Endothelial cell of umbilical vein (primary cell): ENCODE measurements at regions not wholly inside any gene's neighbourhood (a gene's known extent, or its start where the extent isn't known, plus 50 kb on each side); places are given as distances from the start of the nearest gene placed in this dataset.

Experiments used
- BruUV-seq: library from RNA; stranded (reverse); fragments of 400-500 nt; replicated peaks from 2 replicates; lab custom pipeline; 2021; lab: Mats Ljungman, UMichigan
- CTCF ChIA-PET: fragments of 300-600, 350-600 bp; sonication (Branson Sonifier 250); formaldehyde crosslinking; loops from one replicate; lab custom pipeline; 2021; ENCODE audit warnings: antibody characterized with exemption, inconsistent platforms; lab: Charles Lee
- POLR2A ChIA-PET: fragments of 300-600, 350-600 bp; sonication (Branson Sonifier 250); formaldehyde crosslinking; loops from one replicate; lab custom pipeline; 2021; ENCODE audit warnings: antibody characterized with exemption, inconsistent platforms; lab: Charles Lee
- DNase-seq: peaks from one replicate; pipeline ENCODE4 v3.0.0-alpha.2; 2011; ENCODE audit warnings: low read depth, low spot score
- FAIRE-seq: peaks from 2 replicates; lab custom pipeline; 2011; peaks lifted over from hg19 to GRCh38; lab: Jason Lieb, UNC
- H2AFZ ChIP-seq: 2 replicates; pipeline ENCODE4 v1.6.0; 2012; ENCODE audit warnings: low read depth, low read length, control low read depth, inconsistent platforms
- H3K27ac ChIP-seq: 2 replicates; pipeline ENCODE4 v1.5.1; 2011; ENCODE audit warnings: low read depth, mild to moderate bottlenecking, control low read depth, low read length, moderate library complexity; ENCODE audit not compliant: insufficient read depth
- H3K27me3 ChIP-seq, 2 experiments: 2 replicates each; pipeline versions ENCODE4 v1.6.0 to v1.6.1; 2011; ENCODE audit warnings: low read length in 2 of 2, mixed read lengths in 1 of 2; ENCODE audit not compliant: control insufficient read depth in 2 of 2, insufficient read depth in 2 of 2
- H3K36me3 ChIP-seq, 2 experiments: 2 replicates in 1 of 2; 3 replicates in 1 of 2; pipeline ENCODE4 v1.5.1; 2011; ENCODE audit warnings: low read length in 2 of 2, mild to moderate bottlenecking in 1 of 2, moderate library complexity in 1 of 2; ENCODE audit not compliant: control insufficient read depth in 2 of 2, insufficient read depth in 2 of 2; ENCODE audit errors: extremely low read depth in 1 of 2
- H3K4me1 ChIP-seq: 3 replicates; pipeline ENCODE4 v1.5.1; 2011; ENCODE audit warnings: mild to moderate bottlenecking, low read length; ENCODE audit not compliant: control insufficient read depth, insufficient read depth; ENCODE audit errors: extremely low read depth
- H3K4me2 ChIP-seq: 2 replicates; pipeline ENCODE4 v1.6.1; 2011; ENCODE audit warnings: low read length, control low read depth, mixed read lengths; ENCODE audit not compliant: insufficient read depth
- H3K4me3 ChIP-seq, 3 experiments: fragments of 200-600 bp in 1 of 3; sonication (generic), shearing (Covaris generic) in 1 of 3; replicated peaks in 1 of 3; 2 replicates each; pipeline ENCODE4 v1.5.1; 2011 to 2016; ENCODE audit warnings: control low read depth in 3 of 3, low read length in 3 of 3, mild to moderate bottlenecking in 2 of 3, inconsistent platforms in 1 of 3, low read depth in 1 of 3, moderate library complexity in 1 of 3; ENCODE audit not compliant: insufficient read depth in 1 of 3
- H3K79me2 ChIP-seq: 2 replicates; pipeline ENCODE4 v1.6.0; 2012; ENCODE audit warnings: low read length, inconsistent platforms; ENCODE audit not compliant: control insufficient read depth, insufficient read depth
- H3K9ac ChIP-seq: replicated peaks from 2 replicates; pipeline ENCODE3; 2011; ENCODE audit warnings: low read length, control low read depth; ENCODE audit not compliant: insufficient read depth; ENCODE audit errors: extremely low read depth
- H3K9me1 ChIP-seq: replicated peaks from 3 replicates; pipeline ENCODE4 v1.6.0; 2011; ENCODE audit warnings: mild to moderate bottlenecking, low read length; ENCODE audit not compliant: control insufficient read depth, insufficient read depth; ENCODE audit errors: extremely low read depth
- H3K9me3 ChIP-seq: replicated peaks from 2 replicates; pipeline ENCODE4 v1.5.1; 2012; ENCODE audit warnings: low read length, inconsistent platforms; ENCODE audit not compliant: control insufficient read depth, insufficient read depth
- H4K20me1 ChIP-seq: replicated peaks from 2 replicates; pipeline ENCODE3; 2011; ENCODE audit warnings: mild to moderate bottlenecking, low read length; ENCODE audit not compliant: control insufficient read depth, insufficient read depth; ENCODE audit errors: extremely low read depth
- CTCF ChIP-seq, 2 donors: IDR thresholded peaks; 1 replicate in 1 of 2; 2 replicates in 1 of 2; pipeline ENCODE4 v1.5.1; 2011; ENCODE audit warnings: low read length in 2 of 2, mild to moderate bottlenecking in 2 of 2, moderate library complexity in 2 of 2, control low read depth in 1 of 2, inconsistent platforms in 1 of 2, low read depth in 1 of 2; ENCODE audit not compliant: insufficient read depth in 1 of 2; ENCODE audit errors: extremely low read depth in 1 of 2
- EZH2 ChIP-seq: IDR thresholded peaks from 2 replicates; pipeline ENCODE4 v1.6.1; 2012; ENCODE audit warnings: borderline replicate concordance, low read depth, mild to moderate bottlenecking, moderate library complexity, low read length, inconsistent platforms; ENCODE audit not compliant: severe bottlenecking
- FOS ChIP-seq: IDR thresholded peaks from 2 replicates; pipeline ENCODE4 v1.6.1; 2011; ENCODE audit warnings: mild to moderate bottlenecking, low read length, moderate library complexity, borderline replicate concordance; ENCODE audit not compliant: insufficient read depth
- GATA2 ChIP-seq: IDR thresholded peaks from 2 replicates; pipeline ENCODE4 v1.7.0; 2011; ENCODE audit warnings: low read depth, mild to moderate bottlenecking, moderate library complexity, mixed read lengths, low read length; ENCODE audit not compliant: insufficient read length, insufficient read depth
- JUN ChIP-seq: IDR thresholded peaks from 2 replicates; pipeline ENCODE4 v1.6.1; 2011; ENCODE audit warnings: borderline replicate concordance, low read depth; ENCODE audit not compliant: insufficient read length, insufficient read depth
- MAX ChIP-seq: IDR thresholded peaks from 2 replicates; pipeline ENCODE4 v1.6.1; 2011; ENCODE audit not compliant: insufficient read depth, insufficient read length
- MYC ChIP-seq: IDR thresholded peaks from one replicate; pipeline ENCODE4 v1.6.1; 2011; ENCODE audit warnings: mild to moderate bottlenecking, low read depth, low read length
- POLR2A ChIP-seq: IDR thresholded peaks from 2 replicates; pipeline ENCODE4 v1.6.1; 2012; ENCODE audit warnings: low read depth, mild to moderate bottlenecking, control low read depth, low read length
- POLR2AphosphoS5 ChIP-seq: IDR thresholded peaks from 2 replicates; pipeline ENCODE4 v1.6.1; 2012; ENCODE audit warnings: low read depth, mild to moderate bottlenecking, control low read depth, low read length, moderate library complexity; ENCODE audit not compliant: insufficient read depth
- dilution Hi-C: fragments of 300-500 bp; cut with MboI; formaldehyde crosslinking; loops from one replicate; pipeline ENCODE4 v1.15.0; 2019; ENCODE audit warnings: low sequenced_read_pairs; ENCODE audit not compliant: extremely low pct_ligation_motif_present
- intact Hi-C: fragments of 100-400 bp; cut with micrococcal nuclease; formaldehyde crosslinking; loops from one replicate; pipeline ENCODE4 v1.10.0; 2022

- ChIA-PET CTCF (no interaction called here), POLR2A (no interaction called here)
- no peak overlapping the region for H3K4me3 ChIP-seq
- H3K4me2 ChIP-seq, result no peak overlapping the region
- H3K4me1 ChIP-seq, result peaks cover 14% of the 10 kb centered on the region
- H3K36me3 ChIP-seq, result no peaks in the 10 kb centered on the region
- no peak overlapping the region for H3K9ac ChIP-seq
- no peaks in the 10 kb centered on the region for H3K9me1 ChIP-seq
- H3K27ac ChIP-seq, result no peak overlapping the region
- H3K79me2 ChIP-seq, result no peaks in the 10 kb centered on the region
- DNase-seq (no peak), FAIRE-seq (no peak)
- no peaks in the 10 kb centered on the region for H4K20me1 ChIP-seq
- H2AFZ ChIP-seq, result no peak overlapping the region
- dilution Hi-C loops (no loop called here), intact Hi-C loops (no loop called here)
- no peak for TF ChIP-seq MAX
- no peak for TF ChIP-seq MYC
- no peak for TF ChIP-seq EZH2
- TF ChIP-seq POLR2A, result no peak
- no peaks in the 10 kb centered on the region for H3K9me3 ChIP-seq
- H3K27me3 ChIP-seq, result no peaks in the 10 kb centered on the region
- BruUV-seq, result no TSS peak
These were observed 68.1 kb upstream of the FAM9C start for GRCh38 chrX:13112499-13112898.

GRCh38 chrX:13110433-13111324 lies 66.3 kb upstream of the FAM9C start:
- Histone ChIP-seq H3K4me2 (no peak overlapping the region), H3K36me3 (no peaks in the 10 kb centered on the region), H3K4me3 (no peak overlapping the region), H2AFZ (no peak overlapping the region), H3K4me1 (peaks cover 14% of the 10 kb centered on the region), H3K9me3 (no peaks in the 10 kb centered on the region), H3K79me2 (no peaks in the 10 kb centered on the region), H3K9me1 (no peaks in the 10 kb centered on the region), H3K27me3 (no peaks in the 10 kb centered on the region), H3K9ac (peak overlapping the region; percentile 46), H4K20me1 (no peaks in the 10 kb centered on the region), H3K27ac (peak overlapping the region; percentile 64)
- ChIA-PET POLR2A (interaction anchor here (1.0 kb wide), 1 partner anchor 231 kb away, joined by 3 read pairs; no protein-coding TSS in a partner anchor), CTCF (interaction anchor here (2.1 kb wide), 1 partner anchor 164 kb away, joined by 5 read pairs; no protein-coding TSS in a partner anchor)
- TSS peak; percentile 87 for BruUV-seq
- no peak for TF ChIP-seq MYC
- peak; percentile 48 for TF ChIP-seq POLR2AphosphoS5
- no peak for TF ChIP-seq EZH2
- TF ChIP-seq GATA2, result peak; percentile 99
- no peak for TF ChIP-seq POLR2A
- no peak for TF ChIP-seq MAX
- peak; percentile 66 for TF ChIP-seq FOS
- TF ChIP-seq JUN, result peak; percentile 77
- no peak for TF ChIP-seq CTCF (IDR thresholded peaks at IDR 0.05; ENCODE audit: extremely low read depth in 1 of 2, insufficient read depth in 1 of 2, low read depth in 1 of 2, low read length in 2 of 2)
- FAIRE-seq (peak; percentile 81), DNase-seq (peak; percentile 89)
- intact Hi-C loops (loop anchor here (1.0 to 2.0 kb wide), 4 partner anchors 8 to 230 kb away; no protein-coding TSS in a partner anchor), dilution Hi-C loops (no loop called here)
